ENCODE measurements at regions not wholly inside any gene's neighbourhood (a gene's known extent, or its start where the extent isn't known, plus 50 kb on each side); places are given as distances from the start of the nearest gene placed in this dataset.

DNA sequence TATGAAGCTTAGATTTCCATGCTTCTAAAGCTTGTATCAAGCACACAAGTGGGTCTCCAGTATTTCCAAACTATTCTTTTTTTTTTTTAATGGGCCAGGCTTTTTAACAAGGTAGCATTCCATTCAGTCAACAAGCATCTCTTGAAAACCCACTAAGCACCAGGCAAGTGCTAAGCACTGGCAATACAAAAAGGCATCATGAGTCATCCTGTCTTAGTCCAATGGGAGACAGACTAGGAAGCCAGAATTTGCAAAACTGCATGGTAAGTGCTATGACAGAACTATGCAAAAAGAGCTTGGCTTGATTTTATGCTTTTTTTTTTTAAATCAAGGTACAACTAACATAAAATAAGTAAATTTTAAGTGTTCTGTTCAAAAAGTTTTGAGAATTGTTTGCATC lies 109.3 kb upstream of the DST start:
- no peaks in the 10 kb centered on the region for H3K36me3 ChIP-seq
- peaks cover 0 to 85% (median 48%) of the 10 kb centered on the region in 9 donors for H3K4me1 ChIP-seq
- TF ChIP-seq, protein P1, sequence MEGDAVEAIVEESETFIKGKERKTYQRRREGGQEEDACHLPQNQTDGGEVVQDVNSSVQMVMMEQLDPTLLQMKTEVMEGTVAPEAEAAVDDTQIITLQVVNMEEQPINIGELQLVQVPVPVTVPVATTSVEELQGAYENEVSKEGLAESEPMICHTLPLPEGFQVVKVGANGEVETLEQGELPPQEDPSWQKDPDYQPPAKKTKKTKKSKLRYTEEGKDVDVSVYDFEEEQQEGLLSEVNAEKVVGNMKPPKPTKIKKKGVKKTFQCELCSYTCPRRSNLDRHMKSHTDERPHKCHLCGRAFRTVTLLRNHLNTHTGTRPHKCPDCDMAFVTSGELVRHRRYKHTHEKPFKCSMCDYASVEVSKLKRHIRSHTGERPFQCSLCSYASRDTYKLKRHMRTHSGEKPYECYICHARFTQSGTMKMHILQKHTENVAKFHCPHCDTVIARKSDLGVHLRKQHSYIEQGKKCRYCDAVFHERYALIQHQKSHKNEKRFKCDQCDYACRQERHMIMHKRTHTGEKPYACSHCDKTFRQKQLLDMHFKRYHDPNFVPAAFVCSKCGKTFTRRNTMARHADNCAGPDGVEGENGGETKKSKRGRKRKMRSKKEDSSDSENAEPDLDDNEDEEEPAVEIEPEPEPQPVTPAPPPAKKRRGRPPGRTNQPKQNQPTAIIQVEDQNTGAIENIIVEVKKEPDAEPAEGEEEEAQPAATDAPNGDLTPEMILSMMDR (IDR thresholded peaks at IDR 0.05): no peak
- peak overlapping the region in 1 of 10 donors; percentile 17 for H3K27ac ChIP-seq
- H3K27me3 ChIP-seq: no peaks in the 10 kb centered on the region
- H3K9me3 ChIP-seq: no peaks in the 10 kb centered on the region
- DNase-seq: no peak
- H3K4me3 ChIP-seq: no peak overlapping the region
- ATAC-seq: peak in 1 of 8 donors; percentile 58
- intact Hi-C loops (cut with DNase I): loop anchor here in 3 of 10 donors (5.0 to 10.0 kb wide), 3 partner anchors 35 to 117 kb away; partner anchors contain the start of gene DST (in 1 of the 3)

DNA sequence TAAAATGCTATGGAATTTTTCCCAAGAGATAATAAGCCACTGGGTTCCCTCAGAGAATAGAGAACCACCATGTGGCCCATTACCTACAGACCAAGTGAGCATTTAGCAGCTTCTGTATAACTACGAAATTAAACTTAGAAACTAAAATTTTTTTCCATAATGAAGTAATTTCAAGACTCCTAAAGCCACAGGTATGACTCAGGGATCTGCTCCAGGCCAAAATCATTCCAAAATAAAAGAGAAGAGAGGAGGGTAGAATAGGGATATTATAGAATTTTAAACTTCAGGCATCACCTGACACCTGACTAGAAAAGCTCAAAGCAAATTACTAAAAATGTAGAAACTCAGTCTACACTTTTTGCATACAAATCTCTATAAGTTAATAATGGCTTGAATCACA lies 108.9 kb upstream of the DST start:
- Histone ChIP-seq H3K4me1 (peaks cover 0 to 81% (median 44%) of the 10 kb centered on the region in 9 donors), H3K27ac (peak overlapping the region in 1 of 10 donors; percentile 17), H3K27me3 (no peaks in the 10 kb centered on the region), H3K4me3 (no peak overlapping the region), H3K9me3 (no peaks in the 10 kb centered on the region), H3K36me3 (no peaks in the 10 kb centered on the region)
- TF ChIP-seq, protein P1 (IDR thresholded peaks at IDR 0.05): no peak
- WGBS, 2 donors: 78 to 79% methylated on average over 1 of the region's 1 CpG
- DNase-seq: no peak
- intact Hi-C loops (cut with DNase I): loop anchor here in 3 of 10 donors (5.0 to 10.0 kb wide), 3 partner anchors 34 to 117 kb away; partner anchors contain the start of gene DST (in 1 of the 3)
- no peak for ATAC-seq

DNA sequence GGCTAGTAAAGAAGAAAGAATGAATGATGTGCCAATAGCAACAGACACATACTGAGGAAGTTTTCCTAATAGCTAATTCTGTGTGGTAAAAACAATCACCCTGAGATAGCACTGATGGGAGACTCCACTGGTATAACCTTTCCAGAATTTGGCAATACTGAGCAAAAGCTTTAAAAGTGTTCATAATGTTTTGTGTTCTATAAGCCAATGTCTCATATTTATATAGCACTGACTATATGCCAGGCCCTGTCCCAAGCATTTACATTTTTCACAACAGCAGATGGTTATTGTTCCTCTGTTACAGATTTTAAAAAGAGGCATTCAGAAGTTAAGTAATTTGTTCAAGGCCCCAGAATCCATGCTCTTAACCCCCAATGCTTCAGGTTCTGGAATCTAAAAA lies 108.0 kb upstream of the DST start:
- Histone ChIP-seq H3K4me1 (peaks cover 0 to 78% (median 37%) of the 10 kb centered on the region in 9 donors), H3K27ac (no peak overlapping the region), H3K36me3 (no peaks in the 10 kb centered on the region), H3K4me3 (no peak overlapping the region), H3K9me3 (no peaks in the 10 kb centered on the region), H3K27me3 (no peaks in the 10 kb centered on the region)
- intact Hi-C loops (cut with DNase I): loop anchor here in 3 of 10 donors (5.0 to 10.0 kb wide), 3 partner anchors 33 to 116 kb away; partner anchors contain the start of gene DST (in 1 of the 3)
- DNase-seq: no peak
- no peak for ATAC-seq
- TF ChIP-seq, protein P1 (IDR thresholded peaks at IDR 0.05): no peak

DNA sequence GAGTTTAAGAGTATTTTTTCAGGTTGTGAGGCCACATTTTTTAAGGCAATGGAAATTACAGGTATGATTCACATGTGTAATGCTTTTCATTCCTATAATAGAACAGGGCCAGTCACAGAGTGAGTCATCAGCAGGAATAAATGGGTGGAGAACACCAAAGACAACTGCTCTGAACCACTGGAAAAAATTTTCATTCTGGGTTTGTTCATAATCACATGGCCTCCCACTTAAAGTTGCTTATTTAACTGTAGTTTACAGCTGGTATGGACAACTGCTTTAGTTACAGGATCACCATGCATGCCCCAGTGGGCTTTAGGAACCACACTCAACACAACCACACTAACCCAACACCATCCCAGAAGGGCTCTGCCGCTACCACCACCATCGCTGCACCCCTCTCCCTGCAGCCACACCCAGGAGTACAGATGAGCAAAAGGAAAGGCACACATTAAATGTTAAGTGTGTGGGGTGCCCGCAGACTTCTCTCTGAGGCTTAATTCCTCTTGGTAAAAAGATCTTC lies 107.0 kb upstream of the DST start:
- Histone ChIP-seq H3K4me3 (no peak overlapping the region), H3K27me3 (no peaks in the 10 kb centered on the region), H3K9me3 (no peaks in the 10 kb centered on the region), H3K36me3 (no peaks in the 10 kb centered on the region), H3K27ac (no peak overlapping the region), H3K4me1 (peaks cover 0 to 76% (median 34%) of the 10 kb centered on the region in 9 donors)
- ATAC-seq (peak in 6 of 8 donors; percentile 16 to 65 (median 50)), DNase-seq (no peak)
- 98 to 99% methylated on average over 3 of the region's 3 CpGs for WGBS, 2 donors
- TF ChIP-seq, protein P1 (IDR thresholded peaks at IDR 0.05): no peak
- intact Hi-C loops (cut with DNase I): loop anchor here in 3 of 10 donors (5.0 to 10.0 kb wide), 3 partner anchors 32 to 115 kb away; partner anchors contain the start of gene DST (in 1 of the 3)

Data from heart right ventricle (tissue), 16 donors.